COR-L47 (cell line): ENCODE measurements at regions not wholly inside any gene's neighbourhood (a gene's known extent, or its start where the extent isn't known, plus 50 kb on each side); places are given as distances from the start of the nearest gene placed in this dataset.
A peak's percentile ranks its signal among the peaks of the same experiment; 100 is the strongest.

ENCODE experiments used
- DNase-seq: peaks from one replicate; lab custom pipeline; 2025; lab: John Stamatoyannopoulos, UW

GRCh38 chr4:23660865-23661264 is 229.0 kb downstream of the PPARGC1A start:
- DNase-seq = no peak

GRCh38 chr4:23654791-23655190 is 235.1 kb downstream of the PPARGC1A start:
- DNase-seq = no peak

DNA sequence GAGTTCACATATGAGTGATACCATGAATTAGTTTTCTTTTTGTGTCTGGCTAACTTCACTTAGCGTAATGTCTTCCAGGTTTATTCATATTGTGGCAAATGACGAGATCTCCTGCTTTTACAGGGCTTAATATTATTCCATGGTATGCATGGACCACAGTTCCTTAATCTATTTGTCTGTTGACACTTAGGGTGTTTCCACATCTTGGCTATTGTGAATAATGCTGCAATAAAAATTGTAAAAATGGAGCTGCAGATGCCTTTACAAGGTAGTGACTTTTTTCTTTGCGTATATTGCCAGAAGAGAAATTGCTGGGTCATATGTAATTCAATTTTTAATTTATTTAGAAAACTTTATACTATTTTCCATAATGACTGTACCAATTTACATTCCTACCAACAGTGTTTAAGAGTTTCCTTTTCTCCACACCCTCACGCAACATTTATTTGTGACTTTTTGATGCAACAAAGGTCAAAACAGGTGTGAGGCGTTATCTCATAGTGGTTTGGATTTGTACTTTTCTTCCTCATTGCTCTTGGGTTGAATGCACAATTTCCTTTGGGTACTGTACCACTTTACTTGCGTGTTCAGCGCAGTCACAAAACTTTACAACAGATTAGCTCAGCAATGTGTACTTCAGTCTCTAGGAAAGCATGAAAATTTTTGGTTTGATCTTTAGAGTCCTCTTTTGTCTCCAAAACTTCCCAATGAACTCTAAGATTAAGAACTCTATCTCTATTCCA is 240.8 kb downstream of the PPARGC1A start:
- no peak for DNase-seq

- no peak for DNase-seq
Observed at GRCh38 chr4:23635468-23635867, 254.4 kb downstream of the PPARGC1A start.

DNA sequence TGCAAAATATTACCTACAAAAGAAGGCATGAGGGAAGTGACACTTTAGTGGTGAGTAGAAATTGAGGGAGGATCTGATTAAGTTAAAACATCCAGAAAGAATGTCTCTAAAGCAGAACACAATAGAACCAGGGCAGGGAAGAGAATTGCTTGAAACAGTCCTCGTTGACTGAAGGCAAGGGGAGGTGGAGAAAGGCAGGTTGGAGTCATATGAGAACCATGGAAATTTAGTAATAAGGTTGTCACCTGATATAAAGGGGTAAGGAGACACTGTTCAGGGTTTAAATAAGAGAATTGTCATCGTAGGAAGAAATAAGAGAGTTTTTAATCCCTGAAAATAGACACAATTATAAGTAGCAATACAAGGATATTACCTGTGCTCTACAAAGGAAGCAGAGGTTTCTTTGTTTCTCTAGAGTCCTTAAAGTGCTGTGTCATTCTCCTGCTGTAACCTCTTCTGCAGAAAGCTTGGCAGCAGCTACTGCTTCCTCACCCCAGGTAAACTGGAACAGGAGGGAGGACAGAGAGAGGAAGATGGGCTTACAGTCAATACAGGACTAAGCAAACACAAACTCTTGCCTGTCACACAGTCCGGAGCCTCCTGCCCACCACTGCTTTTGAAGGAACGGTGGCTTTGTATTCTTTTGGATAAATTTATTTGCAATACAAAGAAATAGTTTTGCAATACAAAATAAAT is 258.4 kb downstream of the PPARGC1A start:
- peak; percentile 15 for DNase-seq

DNA sequence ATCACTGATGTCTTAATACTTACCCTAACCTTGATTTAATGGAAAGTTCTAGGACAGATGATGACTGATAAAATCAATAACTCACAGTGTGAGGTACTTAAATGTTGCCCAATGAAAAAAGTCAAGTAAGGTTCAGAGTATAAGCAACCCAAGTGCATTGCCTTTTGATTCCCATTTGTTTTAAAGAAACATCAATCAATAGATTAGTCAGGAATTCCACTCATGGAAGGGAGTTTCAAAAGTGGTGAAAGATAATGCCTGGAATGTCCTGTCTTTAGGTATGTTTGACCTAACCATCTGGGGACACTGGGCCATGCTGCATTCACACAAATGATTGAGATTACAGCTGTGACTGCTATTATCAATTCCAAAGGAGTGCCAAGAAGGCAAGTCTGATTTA is 259.7 kb downstream of the PPARGC1A start:
- no peak for DNase-seq

DNA sequence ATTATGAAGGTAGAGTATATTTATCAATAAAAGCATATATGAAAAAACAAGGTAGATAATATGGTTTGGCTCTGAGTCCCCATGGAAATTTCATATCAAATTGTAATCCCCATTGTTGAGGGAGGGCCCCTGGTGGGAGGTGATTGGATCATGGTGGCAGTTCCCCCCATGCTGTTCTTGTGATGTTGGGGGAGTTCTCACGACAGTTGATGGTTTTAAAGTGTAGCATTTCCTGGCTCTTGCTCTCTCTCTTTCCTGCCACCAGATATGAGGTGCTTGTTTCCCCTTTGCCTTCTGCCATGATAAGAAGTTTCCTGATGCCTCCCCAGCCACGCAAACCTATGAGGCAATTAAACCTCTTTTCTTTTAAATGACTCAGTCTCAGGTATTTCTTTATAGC is 260.4 kb downstream of the PPARGC1A start:
- no peak for DNase-seq

DNA sequence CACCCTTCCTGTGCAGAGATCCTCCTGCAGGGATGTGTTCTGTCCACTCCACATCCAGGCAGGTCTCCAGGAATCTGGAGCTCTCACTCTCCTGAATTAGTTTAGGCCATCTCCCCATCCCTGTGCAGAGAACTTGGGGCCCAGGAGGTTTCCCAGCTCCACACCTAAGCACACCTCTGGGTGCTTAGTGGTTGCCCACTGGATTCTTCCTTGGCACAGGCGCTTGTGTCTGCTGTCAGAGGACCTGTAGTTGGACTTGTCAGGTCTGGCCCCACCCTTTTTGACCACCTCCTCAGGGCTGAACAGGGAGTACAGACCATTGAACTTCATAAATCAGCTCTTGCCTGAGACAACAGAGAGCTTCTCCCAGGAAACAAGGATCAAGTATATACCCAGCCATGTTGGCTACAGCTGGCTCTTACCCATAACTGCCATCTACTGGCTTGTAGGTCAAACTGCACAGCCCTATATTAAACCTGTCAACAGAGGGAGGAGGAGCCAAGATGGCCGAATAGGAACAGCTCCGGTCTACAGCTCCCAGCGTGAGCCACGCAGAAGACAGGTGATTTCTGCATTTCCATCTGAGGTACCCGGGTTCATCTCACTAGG is 275.5 kb downstream of the PPARGC1A start:
- peak; percentile 53 for DNase-seq

DNA sequence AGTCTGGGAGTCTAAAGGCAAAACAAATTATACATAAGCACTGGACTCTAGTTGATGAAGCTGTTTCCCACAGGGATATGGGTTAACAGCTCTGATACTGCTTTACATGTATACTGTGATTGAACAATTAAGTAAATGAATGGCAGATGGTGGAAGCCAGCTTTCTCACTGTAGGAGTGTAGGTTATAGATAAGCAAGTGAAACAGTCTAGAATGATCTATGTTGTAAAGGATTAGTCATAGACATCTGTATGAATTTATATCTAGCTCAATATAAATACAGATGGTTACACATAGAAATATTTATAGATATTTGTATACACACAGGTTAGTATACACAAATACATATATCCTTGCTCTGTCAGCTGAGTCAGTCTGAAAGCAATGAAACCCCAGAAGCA is 276.1 kb downstream of the PPARGC1A start:
- no peak for DNase-seq

- no peak for DNase-seq
Observed at GRCh38 chr4:23602720-23603119, 287.1 kb downstream of the PPARGC1A start.

DNA sequence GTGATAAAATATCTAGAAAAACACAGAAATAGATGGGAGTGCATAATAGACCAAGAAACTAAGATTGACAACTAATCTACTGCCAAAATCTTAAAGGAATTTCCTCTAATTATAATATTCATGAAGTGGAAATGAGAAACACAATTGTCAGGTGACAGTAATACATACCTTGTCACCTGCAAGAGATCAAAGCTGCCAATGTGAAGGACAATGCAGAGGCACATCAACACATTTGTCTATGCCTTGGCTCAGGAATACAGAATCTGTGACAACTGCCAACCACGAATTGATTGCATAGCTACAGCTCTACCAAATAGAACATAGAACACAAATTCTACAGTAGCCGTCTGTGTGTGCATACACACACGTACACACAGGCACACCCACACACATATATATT is 295.7 kb downstream of the PPARGC1A start:
- no peak for DNase-seq

DNA sequence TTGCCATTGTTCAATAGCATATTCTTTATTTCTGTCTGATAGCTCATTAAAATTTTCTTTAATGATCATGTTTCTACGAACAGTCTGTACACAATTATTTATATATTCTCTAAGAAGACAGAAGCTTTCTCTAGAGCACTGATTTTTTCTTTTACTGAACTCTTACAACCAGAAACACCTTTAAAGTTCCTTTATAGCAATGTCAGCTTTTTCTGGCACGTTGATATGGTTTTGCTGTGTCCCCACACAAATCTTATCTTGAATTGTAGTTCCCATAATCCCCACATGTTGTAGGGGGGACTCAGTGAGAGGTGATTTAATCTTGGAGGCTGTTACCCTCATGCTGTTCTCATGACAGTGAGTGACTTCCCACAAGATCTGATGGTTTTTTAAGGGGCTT is 299.4 kb downstream of the PPARGC1A start:
- no peak for DNase-seq

GRCh38 chr4:23584024-23584423 is 305.8 kb downstream of the PPARGC1A start:
- DNase-seq = no peak

DNA sequence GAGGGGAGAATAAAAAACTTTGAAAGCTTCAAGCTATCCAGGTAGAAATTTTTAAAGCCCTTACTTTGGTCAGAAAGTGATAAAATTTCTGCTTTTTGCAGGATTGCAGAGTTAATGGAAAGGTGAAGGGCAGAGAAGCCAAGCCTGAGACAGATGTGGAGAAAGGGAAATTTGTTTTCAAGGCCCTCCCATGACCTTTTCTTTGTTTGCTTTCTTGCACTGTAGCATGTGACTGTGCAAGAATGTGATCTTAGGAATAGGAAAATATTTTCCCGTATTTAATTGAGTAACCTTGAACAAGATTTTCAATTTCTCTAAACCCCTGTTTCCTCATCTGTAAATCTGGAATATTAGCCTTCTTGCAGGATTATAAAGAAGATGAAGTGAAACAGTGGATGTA is 307.2 kb downstream of the PPARGC1A start:
- DNase-seq = no peak

DNA sequence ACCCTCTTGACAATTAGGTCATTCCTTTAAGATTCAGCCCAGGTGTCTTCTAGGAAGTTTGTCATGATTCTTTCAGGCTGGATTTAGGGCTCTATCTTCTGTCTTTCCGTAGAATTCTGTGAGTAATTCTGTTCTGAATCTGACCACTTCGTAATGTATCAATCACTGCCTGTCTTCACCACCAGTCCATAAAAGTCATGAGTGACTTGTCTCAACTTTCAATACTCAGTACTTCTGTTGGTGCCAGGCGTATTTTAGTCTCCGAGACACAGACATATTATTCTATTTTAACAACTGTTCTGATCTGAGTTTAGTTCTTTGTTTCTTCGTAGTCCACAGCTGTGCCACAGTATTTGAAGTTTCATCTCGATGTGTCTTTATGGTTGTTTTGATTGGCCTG is 310.7 kb downstream of the PPARGC1A start:
- no peak for DNase-seq

- no peak for DNase-seq
Observed at GRCh38 chr4:23577398-23577797, 312.4 kb downstream of the PPARGC1A start.

DNA sequence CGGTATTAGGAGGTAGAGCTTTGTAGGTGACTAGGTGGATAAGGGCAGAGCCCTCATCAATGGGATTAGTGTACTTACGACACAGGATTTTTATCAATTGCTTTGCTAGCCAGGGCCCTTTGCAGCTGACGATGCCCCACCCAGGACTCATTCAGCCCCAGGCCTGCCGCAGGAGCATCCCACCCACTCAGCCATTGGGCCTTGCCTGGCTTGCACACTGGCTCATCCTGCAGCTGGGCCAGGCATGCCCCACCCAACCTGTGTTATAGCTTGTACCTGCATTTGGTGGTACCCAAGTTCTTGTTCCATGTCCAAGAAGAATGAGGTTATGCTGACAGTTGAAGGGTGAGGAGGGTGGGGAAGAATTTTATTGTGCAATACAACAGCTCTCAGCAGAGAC is 317.5 kb downstream of the PPARGC1A start:
- no peak for DNase-seq

GRCh38 chr4:23567338-23567737 is 322.5 kb downstream of the PPARGC1A start:
- no peak for DNase-seq

DNA sequence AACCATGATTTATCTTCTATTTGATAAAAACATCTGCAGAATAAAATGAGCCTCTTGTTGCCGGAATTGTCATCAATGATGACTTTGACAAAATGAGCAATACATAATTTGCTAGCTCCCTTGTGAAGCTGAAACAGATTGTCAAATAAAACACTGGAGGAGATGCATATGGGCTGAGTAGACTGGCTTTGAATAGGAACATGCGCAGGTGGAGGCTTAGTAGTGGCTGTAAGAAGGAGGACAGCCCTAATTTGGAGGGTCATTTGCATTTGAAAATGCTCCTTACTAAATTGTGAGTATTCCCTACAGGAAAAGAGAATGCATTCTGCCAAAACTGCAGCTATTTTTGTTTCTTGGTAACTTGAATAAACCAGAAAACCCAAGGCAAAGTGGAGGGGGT is 329.1 kb downstream of the PPARGC1A start:
- DNase-seq = no peak

- DNase-seq = no peak
Observed at GRCh38 chr4:23558101-23558500, 331.7 kb downstream of the PPARGC1A start.

GRCh38 chr4:23547601-23548000 is 342.2 kb downstream of the PPARGC1A start:
- DNase-seq = no peak

DNA sequence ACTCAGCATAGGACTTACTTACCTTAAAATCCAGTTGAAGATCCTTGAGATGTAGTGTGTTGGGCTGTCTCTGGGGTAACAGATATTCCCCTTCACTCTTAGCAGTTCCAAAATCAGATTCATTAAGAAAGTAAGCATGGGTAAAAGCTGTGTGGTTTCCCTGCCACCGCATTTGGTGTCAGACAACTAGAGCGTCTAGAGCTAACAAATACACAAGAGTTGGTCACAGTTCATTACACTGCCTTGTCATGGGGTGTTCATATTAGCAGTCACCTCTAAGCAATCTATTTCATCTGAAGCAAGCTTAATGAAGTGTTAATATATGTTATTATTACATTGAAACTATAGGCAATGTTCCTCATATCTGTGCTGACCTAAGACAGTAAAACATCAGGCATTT is 342.8 kb downstream of the PPARGC1A start:
- no peak for DNase-seq

DNA sequence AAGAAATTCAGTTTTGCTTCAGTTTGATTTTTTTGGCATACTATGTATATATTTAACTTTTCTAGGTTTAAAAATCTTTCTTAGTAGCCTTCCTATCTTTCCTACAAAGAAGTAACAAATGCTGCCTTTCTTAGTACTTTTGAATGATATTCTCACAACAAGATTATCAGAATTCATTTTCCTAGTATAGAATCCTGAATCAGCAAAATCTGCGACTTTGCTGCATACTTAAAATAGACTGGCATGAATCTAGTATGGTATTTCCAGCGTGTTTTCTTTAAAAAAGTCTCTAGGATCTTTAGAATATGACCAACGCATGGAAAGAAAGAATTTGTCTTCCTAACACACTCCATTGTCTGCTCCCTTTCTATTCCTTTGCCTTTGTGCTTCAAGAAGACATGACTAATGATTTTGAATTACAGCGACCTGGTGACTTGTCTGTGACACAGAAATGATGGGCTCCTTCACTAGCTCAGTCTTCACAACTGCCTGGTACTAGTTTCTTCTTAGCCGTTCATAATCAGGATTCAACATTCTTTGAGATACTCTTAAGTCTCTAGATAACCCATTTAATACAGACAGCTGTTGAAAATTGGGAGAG is 349.8 kb downstream of the PPARGC1A start:
- no peak for DNase-seq
